Ectodermal cell (in vitro differentiated cells): ENCODE measurements at regions not wholly inside any gene's neighbourhood (a gene's known extent, or its start where the extent isn't known, plus 50 kb on each side); places are given as distances from the start of the nearest gene placed in this dataset.

Source experiments
- H3K27ac ChIP-seq: 2 replicates; pipeline ENCODE4 v1.7.0; 2013; ENCODE audit warnings: mild to moderate bottlenecking, low read depth, low read length; ENCODE audit not compliant: insufficient read depth, poor library complexity, severe bottlenecking
- H3K27me3 ChIP-seq: 2 replicates; pipeline ENCODE4 v1.7.0; 2013; ENCODE audit warnings: mild to moderate bottlenecking, low read length; ENCODE audit not compliant: insufficient read depth, control insufficient read depth, poor library complexity, severe bottlenecking
- H3K36me3 ChIP-seq: one replicate; pipeline ENCODE4 v1.7.0; 2013; ENCODE audit warnings: low read length; ENCODE audit not compliant: control insufficient read depth, insufficient read depth
- H3K4me1 ChIP-seq: one replicate; pipeline ENCODE4 v1.7.0; 2013; ENCODE audit warnings: low read length; ENCODE audit not compliant: control insufficient read depth, insufficient read depth
- H3K4me3 ChIP-seq: 2 replicates; pipeline ENCODE4 v1.7.0; 2013; ENCODE audit warnings: low read depth, low read length, control low read depth; ENCODE audit not compliant: insufficient read depth
- H3K9me3 ChIP-seq: 2 replicates; pipeline ENCODE4 v1.7.0; 2013; ENCODE audit warnings: mild to moderate bottlenecking, low read length, moderate library complexity; ENCODE audit not compliant: control insufficient read depth
- WGBS, 2 experiments: methylation state at CpG; one replicate each; pipeline ENCODE4 v1.1.7; 2013; ENCODE audit warnings: missing lambda C conversion rate in 2 of 2; 5-methylcytosine and 5-hydroxymethylcytosine counted together

DNA sequence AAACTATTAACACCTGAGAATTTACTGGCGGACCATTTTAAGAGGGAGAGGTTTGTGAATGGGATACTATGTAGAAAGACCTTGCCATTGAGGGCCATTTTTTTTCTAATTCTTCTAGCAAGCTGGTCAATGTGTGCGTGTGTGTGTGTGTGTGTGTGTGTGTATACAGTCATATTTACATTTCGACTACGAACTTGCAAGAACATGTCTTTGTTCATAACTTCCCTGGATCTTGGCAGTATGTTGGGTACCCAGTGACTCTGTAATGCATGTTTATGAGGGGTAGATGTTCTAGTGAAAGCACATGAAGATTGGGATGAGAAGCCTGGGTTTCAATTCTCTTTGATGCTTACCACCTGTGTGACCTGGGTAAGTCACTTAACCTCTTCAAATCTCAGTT, 133.6 kb downstream of the UBE2E3 start:
- 91 to 97% methylated on average over 4 of the region's 4 CpGs for WGBS, 2 experiments
- H3K27ac ChIP-seq = no peak overlapping the region
- H3K36me3 ChIP-seq = no peaks in the 10 kb centered on the region
- H3K4me3 ChIP-seq = no peak overlapping the region
- H3K27me3 ChIP-seq = no peaks in the 10 kb centered on the region
- no peaks in the 10 kb centered on the region for H3K9me3 ChIP-seq
- H3K4me1 ChIP-seq = no peaks in the 10 kb centered on the region

DNA sequence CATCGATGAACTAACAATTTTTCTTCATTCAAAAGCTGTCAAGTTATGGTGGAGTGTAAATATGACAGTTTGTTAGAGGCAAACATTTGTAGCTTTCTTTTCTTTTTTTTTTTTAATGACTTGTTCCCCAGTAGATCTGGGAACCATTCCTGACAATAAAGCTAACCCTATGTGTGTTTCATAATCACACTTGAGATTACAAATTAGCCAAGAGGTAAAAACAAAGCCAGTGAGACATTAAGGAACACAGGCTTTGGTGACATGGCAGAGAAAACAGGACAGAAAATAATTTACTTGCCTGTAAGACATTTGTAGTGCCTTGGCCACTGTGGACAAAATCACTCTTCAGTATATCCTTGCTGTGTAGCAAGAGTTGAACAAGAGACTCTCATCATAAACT, 135.9 kb downstream of the UBE2E3 start:
- WGBS, 2 experiments = 100% methylated on average over 1 of the region's 1 CpG; no CpG with 5 or more reads in 1 of the 2 experiments
- no peaks in the 10 kb centered on the region for H3K9me3 ChIP-seq
- H3K4me1 ChIP-seq = no peaks in the 10 kb centered on the region
- no peaks in the 10 kb centered on the region for H3K27me3 ChIP-seq
- no peak overlapping the region for H3K27ac ChIP-seq
- H3K4me3 ChIP-seq = no peak overlapping the region
- H3K36me3 ChIP-seq = no peaks in the 10 kb centered on the region

DNA sequence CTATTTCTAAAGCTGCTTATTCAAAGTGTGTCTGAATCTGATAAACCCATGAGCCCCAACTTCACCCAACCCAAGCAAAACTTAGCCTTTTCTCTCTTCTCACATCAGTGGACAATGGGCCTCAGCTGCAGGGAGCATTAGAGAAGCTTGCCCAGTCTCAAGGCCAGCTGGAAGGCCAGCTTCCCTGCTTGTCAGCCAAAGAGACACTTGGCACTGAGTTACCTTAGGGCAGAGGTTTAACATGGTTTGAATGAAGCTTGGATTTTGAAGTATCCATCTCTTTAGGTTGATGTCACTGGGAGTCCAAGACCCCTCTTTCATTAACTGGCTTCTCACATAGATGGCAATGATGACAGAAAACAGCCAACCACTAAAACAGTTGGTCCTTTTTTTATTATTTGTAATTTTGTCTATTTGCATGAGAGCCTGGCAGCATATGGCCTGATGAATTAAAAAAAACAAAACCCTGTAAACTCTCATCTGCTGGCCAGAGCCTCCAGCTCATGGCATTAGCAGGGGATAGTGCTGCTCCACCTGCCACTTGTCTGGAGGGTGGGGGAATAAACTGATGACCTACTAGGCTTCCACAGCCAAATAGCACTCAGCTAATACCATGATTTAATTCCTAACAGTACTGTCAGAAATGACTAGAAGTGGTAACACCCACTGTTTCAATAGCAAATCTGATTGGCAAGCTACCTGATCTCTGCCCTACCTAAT, 137.0 kb downstream of the UBE2E3 start:
- Histone ChIP-seq H3K4me3 (no peak overlapping the region), H3K9me3 (no peaks in the 10 kb centered on the region), H3K27me3 (no peaks in the 10 kb centered on the region), H3K27ac (no peak overlapping the region), H3K36me3 (no peaks in the 10 kb centered on the region), H3K4me1 (no peaks in the 10 kb centered on the region)

DNA sequence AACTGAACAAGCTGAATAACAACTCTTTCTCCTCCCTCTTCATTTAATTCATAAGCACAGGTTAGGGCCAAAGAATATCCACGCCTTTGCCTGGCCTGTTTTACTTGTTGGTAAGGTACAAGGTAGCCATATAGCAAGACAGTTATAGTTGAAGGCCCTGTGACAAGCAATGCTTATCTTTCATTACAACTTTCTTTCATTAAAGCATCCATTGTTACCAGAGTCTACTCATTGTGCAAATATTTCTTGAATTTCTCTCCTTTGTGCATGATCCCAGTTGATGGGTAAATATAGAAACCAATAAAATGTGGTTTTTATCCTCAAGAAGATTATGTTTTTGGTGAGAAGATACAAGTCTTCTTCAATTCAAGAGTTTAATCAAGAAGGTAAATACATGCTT, 140.2 kb downstream of the UBE2E3 start:
- H3K4me1 ChIP-seq = no peaks in the 10 kb centered on the region
- WGBS, 2 experiments = 70 to 100% methylated on average over 1 of the region's 1 CpG
- no peak overlapping the region for H3K27ac ChIP-seq
- H3K4me3 ChIP-seq = no peak overlapping the region
- no peaks in the 10 kb centered on the region for H3K9me3 ChIP-seq
- H3K36me3 ChIP-seq = no peaks in the 10 kb centered on the region
- H3K27me3 ChIP-seq = no peaks in the 10 kb centered on the region

GRCh38 chr2:181121996-181122395, 141.6 kb downstream of the UBE2E3 start:
- Histone ChIP-seq H3K27ac (no peak overlapping the region), H3K27me3 (no peaks in the 10 kb centered on the region), H3K9me3 (no peaks in the 10 kb centered on the region), H3K4me3 (no peak overlapping the region), H3K36me3 (no peaks in the 10 kb centered on the region), H3K4me1 (no peaks in the 10 kb centered on the region)

- Histone ChIP-seq H3K27ac (no peak overlapping the region), H3K4me3 (no peak overlapping the region), H3K27me3 (no peaks in the 10 kb centered on the region), H3K4me1 (no peaks in the 10 kb centered on the region), H3K9me3 (no peaks in the 10 kb centered on the region), H3K36me3 (no peaks in the 10 kb centered on the region)
- WGBS, 2 experiments = 71 to 78% methylated on average over 2 of the region's 2 CpGs
Measured at GRCh38 chr2:181122601-181123000, 142.2 kb downstream of the UBE2E3 start.

- WGBS, 2 experiments = 89 to 92% methylated on average over 2 of the region's 2 CpGs
- H3K4me3 ChIP-seq = no peak overlapping the region
Measured at GRCh38 chr2:181123798-181124231, 143.4 kb downstream of the UBE2E3 start.

GRCh38 chr2:181124497-181124896, 144.1 kb downstream of the UBE2E3 start:
- Histone ChIP-seq H3K36me3 (no peaks in the 10 kb centered on the region), H3K27ac (no peak overlapping the region), H3K9me3 (no peaks in the 10 kb centered on the region), H3K27me3 (no peaks in the 10 kb centered on the region), H3K4me3 (no peak overlapping the region), H3K4me1 (no peaks in the 10 kb centered on the region)
- 83 to 92% methylated on average over 1 of the region's 3 CpGs for WGBS, 2 experiments

More at GRCh38 chr2:181123798-181124231, 143.4 kb downstream of the UBE2E3 start:
- no peaks in the 10 kb centered on the region for H3K9me3 ChIP-seq
- H3K36me3 ChIP-seq = no peaks in the 10 kb centered on the region
- no peak overlapping the region for H3K27ac ChIP-seq
- H3K4me1 ChIP-seq = no peaks in the 10 kb centered on the region
- no peaks in the 10 kb centered on the region for H3K27me3 ChIP-seq

- Histone ChIP-seq H3K27me3 (no peaks in the 10 kb centered on the region), H3K36me3 (no peaks in the 10 kb centered on the region), H3K9me3 (no peaks in the 10 kb centered on the region), H3K4me1 (no peaks in the 10 kb centered on the region), H3K4me3 (no peak overlapping the region), H3K27ac (no peak overlapping the region)
- 86 to 95% methylated on average over 2 of the region's 2 CpGs for WGBS, 2 experiments
Measured at GRCh38 chr2:181125359-181125758, 145.0 kb downstream of the UBE2E3 start.

DNA sequence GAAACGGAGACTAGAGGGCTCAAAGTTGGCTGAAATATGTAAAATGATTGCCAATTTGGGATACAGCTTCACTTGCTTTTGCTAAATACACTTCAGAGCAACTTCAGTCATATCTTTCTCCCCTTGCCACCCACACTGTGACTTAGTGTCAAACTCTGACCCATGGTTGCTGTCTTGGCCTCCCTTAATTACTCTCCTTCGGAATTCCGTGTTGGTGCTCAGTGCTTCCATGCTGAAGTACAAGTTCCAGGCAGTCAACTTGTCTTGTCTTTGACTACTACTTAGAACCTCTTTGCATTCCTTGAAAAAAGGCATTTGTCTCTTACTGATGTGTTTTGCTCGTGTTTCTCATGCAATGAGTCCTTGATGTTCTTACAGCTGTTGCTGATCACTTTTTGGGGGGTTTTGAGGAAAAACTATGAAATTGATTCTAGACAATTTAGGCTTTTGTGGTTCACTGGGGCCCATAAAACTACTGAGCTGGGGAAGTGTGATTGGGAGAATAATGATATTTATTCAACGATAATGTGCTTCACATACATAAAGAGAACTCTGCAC, 146.0 kb downstream of the UBE2E3 start:
- Histone ChIP-seq H3K4me3 (no peak overlapping the region), H3K9me3 (no peaks in the 10 kb centered on the region), H3K27ac (no peak overlapping the region), H3K27me3 (no peaks in the 10 kb centered on the region), H3K36me3 (no peaks in the 10 kb centered on the region), H3K4me1 (no peaks in the 10 kb centered on the region)
- WGBS, 2 experiments = 91 to 94% methylated on average over 4 to 5 of the region's 5 CpGs
